GM10266 (cell line): ENCODE measurements at regions not wholly inside any gene's neighbourhood (a gene's known extent, or its start where the extent isn't known, plus 50 kb on each side); places are given as distances from the start of the nearest gene placed in this dataset.
"Not testable (repeated sequence)": the region's sequence is repeated elsewhere in the genome, so short reads cannot be mapped to it uniquely, and the experiment has no call there.

ENCODE experiments used
- DNase-seq: peaks from one replicate; pipeline ENCODE4 v3.0.0; 2012; ENCODE audit errors: extremely low spot score
- TF ChIP-seq, protein P1 (sequence below): IDR thresholded peaks from 2 replicates; pipeline ENCODE4 v1.5.1; 2012; ENCODE audit warnings: mild to moderate bottlenecking, low read depth; ENCODE audit not compliant: control insufficient read depth, insufficient read depth; ENCODE audit errors: missing control alignments

- TF ChIP-seq, protein P1, sequence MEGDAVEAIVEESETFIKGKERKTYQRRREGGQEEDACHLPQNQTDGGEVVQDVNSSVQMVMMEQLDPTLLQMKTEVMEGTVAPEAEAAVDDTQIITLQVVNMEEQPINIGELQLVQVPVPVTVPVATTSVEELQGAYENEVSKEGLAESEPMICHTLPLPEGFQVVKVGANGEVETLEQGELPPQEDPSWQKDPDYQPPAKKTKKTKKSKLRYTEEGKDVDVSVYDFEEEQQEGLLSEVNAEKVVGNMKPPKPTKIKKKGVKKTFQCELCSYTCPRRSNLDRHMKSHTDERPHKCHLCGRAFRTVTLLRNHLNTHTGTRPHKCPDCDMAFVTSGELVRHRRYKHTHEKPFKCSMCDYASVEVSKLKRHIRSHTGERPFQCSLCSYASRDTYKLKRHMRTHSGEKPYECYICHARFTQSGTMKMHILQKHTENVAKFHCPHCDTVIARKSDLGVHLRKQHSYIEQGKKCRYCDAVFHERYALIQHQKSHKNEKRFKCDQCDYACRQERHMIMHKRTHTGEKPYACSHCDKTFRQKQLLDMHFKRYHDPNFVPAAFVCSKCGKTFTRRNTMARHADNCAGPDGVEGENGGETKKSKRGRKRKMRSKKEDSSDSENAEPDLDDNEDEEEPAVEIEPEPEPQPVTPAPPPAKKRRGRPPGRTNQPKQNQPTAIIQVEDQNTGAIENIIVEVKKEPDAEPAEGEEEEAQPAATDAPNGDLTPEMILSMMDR: no peak
- no peak for DNase-seq
Measured at GRCh38 chr7:32694182-32694581, 197.4 kb downstream of the KBTBD2 start.

DNA sequence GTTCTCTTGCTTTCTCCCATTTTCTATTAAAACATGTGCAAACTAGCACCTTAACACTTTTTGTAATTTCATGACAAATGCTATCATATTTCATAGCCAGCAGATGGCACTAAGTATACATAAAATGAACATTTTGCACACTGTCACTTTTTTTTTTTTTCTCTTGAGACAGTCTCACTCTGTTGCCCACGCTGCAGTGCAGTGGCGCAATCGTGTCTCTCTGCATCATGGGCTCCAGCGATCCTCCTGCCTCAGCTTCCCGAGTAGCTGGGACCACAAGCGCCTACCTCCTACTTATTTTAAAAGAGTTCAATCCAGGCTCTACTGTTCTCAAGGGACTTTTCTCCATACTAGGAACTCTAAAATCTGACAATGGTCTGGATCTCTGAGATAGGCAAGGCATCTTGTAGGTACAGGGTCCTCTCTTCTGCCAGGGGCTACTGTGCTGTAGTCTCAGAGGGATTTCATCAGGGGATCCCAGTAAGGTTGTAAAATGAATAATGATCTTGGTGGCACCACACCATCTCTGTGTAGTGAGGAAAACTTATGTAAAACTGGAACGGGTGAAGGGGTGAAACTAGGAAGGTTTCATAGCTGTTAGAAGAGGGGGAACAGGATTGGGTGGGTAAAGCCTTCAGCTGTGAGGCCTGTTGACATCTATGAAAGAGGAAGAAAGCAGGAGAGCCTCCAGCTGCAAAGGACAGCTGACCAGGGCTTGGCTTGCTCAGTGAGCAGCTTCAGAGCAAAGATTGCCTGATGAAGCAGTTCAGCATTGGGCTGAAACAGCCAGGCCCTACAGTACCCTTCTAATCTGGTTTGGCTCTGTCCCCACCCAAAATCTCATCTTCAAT lies 196.9 kb downstream of the AVL9 start:
- TF ChIP-seq, protein P1: peak; percentile 32
- DNase-seq: not testable (repeated sequence)

DNA sequence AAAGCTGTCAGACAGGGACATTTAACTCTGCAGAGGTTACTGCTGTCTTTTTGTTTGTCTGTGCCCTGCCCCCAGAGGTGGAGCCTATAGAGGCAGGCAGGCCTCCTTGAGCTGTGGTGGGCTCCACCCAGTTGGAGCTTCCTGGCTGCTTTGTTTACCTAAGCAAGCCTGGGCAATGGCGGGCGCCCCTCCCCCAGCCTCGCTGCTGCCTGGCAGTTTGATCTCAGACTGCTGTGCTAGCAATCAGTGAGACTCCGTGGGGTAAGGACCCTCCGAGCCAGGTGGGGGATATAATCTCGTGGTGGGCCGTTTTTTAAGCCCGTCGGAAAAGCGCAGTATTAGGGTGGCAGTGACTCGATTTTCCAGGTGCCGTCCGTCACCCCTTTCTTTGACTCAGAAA lies 192.8 kb downstream of the AVL9 start:
- not testable (repeated sequence) for DNase-seq

GRCh38 chr7:32681174-32681518 lies 185.9 kb downstream of the AVL9 start:
- TF ChIP-seq, protein P1: no peak
- DNase-seq: no peak

DNA sequence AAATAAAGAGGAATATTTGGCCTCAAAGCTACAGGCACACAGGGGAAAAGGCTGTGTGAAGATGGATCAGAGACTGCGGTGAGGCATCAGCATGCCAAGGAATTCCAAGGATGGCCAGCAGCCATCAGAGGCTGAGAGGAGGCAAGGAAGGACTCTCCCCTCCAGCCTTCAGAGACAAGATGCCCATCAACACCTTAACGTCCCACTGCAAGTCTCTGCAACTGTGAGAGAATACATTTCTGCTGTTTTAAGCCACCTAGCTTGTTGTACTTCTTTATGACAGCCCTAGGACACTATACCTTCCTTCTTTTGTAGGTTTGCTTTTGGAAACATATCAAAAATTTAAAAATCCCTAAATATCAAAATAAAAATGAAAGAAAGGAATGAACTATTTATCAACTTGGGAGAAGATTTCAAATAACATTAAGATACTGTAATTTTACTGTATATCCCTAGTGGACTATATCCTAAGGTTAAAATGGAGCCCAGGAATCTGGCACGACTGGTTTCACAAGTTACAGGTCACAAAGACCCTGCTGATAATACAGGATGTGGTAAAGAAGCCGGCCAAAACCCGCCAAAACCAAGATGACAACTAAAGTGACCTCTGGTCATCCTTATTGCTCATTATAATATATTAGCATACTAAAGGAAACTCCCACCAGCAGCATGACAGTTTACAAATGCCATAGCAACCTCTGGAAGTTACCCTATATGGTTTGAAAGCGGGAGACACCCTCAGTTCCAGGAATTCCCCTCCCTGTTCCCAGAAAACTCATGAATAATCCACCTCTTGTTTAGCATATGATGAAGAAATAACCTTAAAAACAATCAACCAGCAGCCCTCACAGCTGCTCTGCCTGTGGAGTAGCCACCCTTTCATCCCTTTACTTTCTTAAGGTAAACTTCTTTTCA lies 185.2 kb downstream of the AVL9 start:
- TF ChIP-seq, protein P1: no peak
- DNase-seq: no peak

DNA sequence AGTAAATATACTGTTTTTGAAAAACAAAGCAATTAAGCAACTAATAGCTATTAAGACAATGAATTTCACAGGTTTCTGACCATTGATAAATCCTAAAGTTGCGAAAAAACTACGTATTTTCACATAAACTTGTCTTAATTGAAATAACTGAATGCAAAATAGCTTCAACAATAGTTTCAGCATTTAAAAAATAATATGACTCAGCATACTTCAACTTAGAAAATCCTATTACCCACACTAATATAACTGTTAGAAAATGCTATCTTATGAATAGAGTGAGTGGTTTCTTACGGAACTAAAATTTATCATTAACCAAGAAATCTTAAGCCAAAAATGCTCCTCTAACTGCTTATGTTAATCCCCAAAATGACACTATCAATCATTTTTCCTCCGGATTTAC lies 183.9 kb downstream of the AVL9 start:
- no peak for DNase-seq
- TF ChIP-seq, protein P1: no peak

DNA sequence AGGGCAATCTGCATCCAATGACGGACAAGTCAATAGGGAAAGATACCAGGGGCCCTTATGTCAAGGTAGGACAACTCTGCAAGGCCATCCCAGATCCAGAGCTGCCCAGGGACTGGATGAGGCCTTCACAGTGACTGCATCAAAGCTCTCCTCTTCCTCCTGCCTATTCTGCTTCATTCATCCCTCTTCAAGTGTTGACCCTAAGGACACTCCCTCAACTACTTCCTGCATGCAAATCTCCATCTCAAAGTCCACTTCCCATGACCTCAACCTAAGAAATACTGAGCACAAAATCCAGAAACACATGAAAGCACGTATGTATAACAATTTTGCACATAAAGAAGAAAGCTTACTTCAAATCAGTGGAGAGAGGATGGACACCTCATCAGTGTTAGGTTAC lies 182.3 kb downstream of the AVL9 start:
- no peak for DNase-seq
- TF ChIP-seq, protein P1: no peak
